ENCODE measurements at regions not wholly inside any gene's neighbourhood (a gene's known extent, or its start where the extent isn't known, plus 50 kb on each side); places are given as distances from the start of the nearest gene placed in this dataset.

DNA sequence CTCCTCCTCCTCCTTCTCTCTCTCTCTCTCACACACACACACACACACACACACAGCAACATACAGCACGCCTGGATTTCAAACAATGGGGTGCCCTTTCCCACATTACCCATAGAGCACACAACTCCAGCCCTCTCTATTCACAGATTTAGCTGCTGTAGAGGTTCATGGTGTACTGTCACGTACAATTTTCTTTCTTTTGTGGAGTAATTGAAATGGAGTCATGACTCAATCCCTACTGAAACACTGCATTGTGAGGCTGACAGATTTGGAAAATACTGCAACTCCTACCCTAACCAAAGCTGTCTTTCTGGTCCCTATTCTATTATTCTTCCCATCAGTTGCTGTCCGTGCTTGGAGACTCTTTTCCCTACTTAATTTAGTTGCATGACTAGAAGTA, 166.9 kb downstream of the EDN1 start:
- no peak for DNase-seq (ENCODE audit: low read depth)
- no peak overlapping the region for H3K9ac ChIP-seq (ENCODE audit: low read length)
- peaks cover 19% of the 10 kb centered on the region for H3K9me3 ChIP-seq (ENCODE audit: control insufficient read depth, low read length)
- H3K4me1 ChIP-seq (ENCODE audit: control insufficient read depth, insufficient read depth, low read length), result peaks cover 29% of the 10 kb centered on the region
- H3K27me3 ChIP-seq (replicated peaks; ENCODE audit: control insufficient read depth, insufficient read depth, low read length), result no peaks in the 10 kb centered on the region
- no peak overlapping the region for H3K4me3 ChIP-seq (ENCODE audit: low read length)
- no peaks in the 10 kb centered on the region for H3K36me3 ChIP-seq (ENCODE audit: control insufficient read depth, insufficient read depth, low read length, severe bottlenecking)

GRCh38 chr6:12458558-12458957, 168.4 kb downstream of the EDN1 start:
- Histone ChIP-seq H3K9ac (ENCODE audit: low read length) (no peak overlapping the region), H3K4me1 (ENCODE audit: control insufficient read depth, insufficient read depth, low read length) (peaks cover 29% of the 10 kb centered on the region), H3K27me3 (replicated peaks; ENCODE audit: control insufficient read depth, insufficient read depth, low read length) (no peaks in the 10 kb centered on the region), H3K36me3 (ENCODE audit: control insufficient read depth, insufficient read depth, low read length, severe bottlenecking) (no peaks in the 10 kb centered on the region), H3K9me3 (ENCODE audit: control insufficient read depth, low read length) (peaks cover 12% of the 10 kb centered on the region), H3K4me3 (ENCODE audit: low read length) (no peak overlapping the region)
- no peak for DNase-seq (ENCODE audit: low read depth)

DNA sequence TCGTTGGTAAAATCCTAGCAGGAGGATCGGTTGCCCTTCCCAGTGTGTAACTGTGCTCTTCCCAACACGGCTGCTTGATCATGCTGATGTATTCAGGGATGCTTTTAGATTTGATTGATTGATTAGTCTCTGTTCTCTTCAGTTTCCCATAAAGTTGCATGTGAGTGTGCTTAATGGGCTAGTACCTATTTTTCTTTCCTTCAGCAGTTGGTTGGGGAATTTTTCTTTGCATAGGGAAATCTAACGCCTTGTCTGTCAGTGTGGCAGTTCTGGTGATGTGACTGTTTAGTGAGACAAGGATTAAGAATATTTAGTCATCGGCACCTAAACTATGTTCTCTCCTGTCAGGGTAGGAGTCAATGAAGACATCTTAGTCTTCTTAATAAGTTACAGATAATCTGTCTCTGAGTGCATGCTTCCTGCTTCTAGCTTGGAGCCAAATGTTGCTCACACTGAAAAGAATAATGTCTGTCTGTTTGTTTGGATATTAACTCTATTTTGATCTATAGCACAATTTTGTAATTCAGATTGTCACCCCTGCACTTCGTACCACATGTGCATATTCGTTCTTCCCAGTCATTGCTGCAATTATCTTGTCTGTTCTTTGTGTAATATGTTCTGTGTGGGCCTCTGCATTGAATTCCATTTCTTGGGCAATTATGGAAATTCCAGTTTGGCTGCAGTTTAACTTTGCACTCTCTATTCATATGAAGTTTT, 169.9 kb downstream of the EDN1 start:
- Histone ChIP-seq H3K4me3 (ENCODE audit: low read length) (no peak overlapping the region), H3K9me3 (ENCODE audit: control insufficient read depth, low read length) (peaks cover 5% of the 10 kb centered on the region), H3K36me3 (ENCODE audit: control insufficient read depth, insufficient read depth, low read length, severe bottlenecking) (no peaks in the 10 kb centered on the region), H3K9ac (ENCODE audit: low read length) (no peak overlapping the region), H3K27me3 (replicated peaks; ENCODE audit: control insufficient read depth, insufficient read depth, low read length) (no peaks in the 10 kb centered on the region), H3K4me1 (ENCODE audit: control insufficient read depth, insufficient read depth, low read length) (peaks cover 29% of the 10 kb centered on the region)
- peak; percentile 52 for DNase-seq (ENCODE audit: low read depth)

DNA sequence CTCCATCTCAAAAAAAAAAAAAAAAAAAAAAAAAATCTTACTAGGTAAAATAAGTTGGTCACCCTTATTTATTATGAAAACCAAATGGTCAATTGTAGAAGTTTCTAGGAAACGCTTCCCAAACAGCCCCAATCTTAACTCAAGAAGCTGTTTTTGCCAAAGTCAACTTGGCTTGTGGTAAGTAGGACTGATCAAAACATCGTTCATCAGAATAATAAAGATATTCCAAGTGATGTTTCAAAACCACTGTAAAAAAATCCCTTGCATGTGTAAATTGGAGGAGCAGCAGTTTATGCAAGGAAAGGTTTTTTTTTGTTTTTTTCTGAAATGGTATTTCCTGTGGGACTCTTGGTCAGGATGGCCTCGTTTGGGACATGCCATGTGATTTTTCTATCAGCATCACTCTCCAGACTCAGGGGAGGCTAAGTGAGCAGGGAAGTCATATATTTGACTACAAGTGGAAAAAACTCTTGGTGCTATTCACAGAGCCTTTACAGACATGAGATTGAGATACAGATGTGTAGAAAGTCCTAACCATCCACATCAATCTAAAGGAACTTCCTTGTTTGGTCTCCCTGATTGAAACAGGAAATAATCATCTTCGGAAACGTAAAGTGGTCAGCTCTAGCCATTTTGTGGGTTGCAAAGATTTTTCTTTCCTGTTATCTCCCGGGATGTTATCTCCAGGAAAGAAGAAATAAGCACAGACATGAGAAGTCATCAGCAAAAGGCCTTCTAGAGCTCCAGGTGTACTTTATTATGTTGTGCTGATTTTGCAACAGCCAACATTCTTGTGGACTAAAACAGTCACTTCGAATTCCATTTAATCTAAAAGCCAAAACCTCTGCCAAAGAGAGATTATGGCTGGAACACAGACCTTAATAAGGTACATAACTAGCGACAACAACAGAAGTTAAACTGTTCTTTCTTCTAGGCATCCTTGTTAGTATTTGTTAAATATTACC, 177.8 kb downstream of the EDN1 start:
- H3K9ac ChIP-seq (ENCODE audit: low read length), result no peak overlapping the region
- H3K27me3 ChIP-seq (replicated peaks; ENCODE audit: control insufficient read depth, insufficient read depth, low read length), result no peaks in the 10 kb centered on the region
- H3K4me1 ChIP-seq (ENCODE audit: control insufficient read depth, insufficient read depth, low read length), result peaks cover 20% of the 10 kb centered on the region
- peaks cover 3% of the 10 kb centered on the region for H3K9me3 ChIP-seq (ENCODE audit: control insufficient read depth, low read length)
- peak; percentile 79 for DNase-seq (ENCODE audit: low read depth)
- H3K36me3 ChIP-seq (ENCODE audit: control insufficient read depth, insufficient read depth, low read length, severe bottlenecking), result no peaks in the 10 kb centered on the region
- H3K4me3 ChIP-seq (ENCODE audit: low read length), result no peak overlapping the region

- H3K9ac ChIP-seq (ENCODE audit: low read length), result no peak overlapping the region
- H3K9me3 ChIP-seq (ENCODE audit: control insufficient read depth, low read length), result no peaks in the 10 kb centered on the region
- H3K27me3 ChIP-seq (replicated peaks; ENCODE audit: control insufficient read depth, insufficient read depth, low read length), result no peaks in the 10 kb centered on the region
- DNase-seq (ENCODE audit: low read depth), result no peak
- peaks cover 31% of the 10 kb centered on the region for H3K4me1 ChIP-seq (ENCODE audit: control insufficient read depth, insufficient read depth, low read length)
- no peak overlapping the region for H3K4me3 ChIP-seq (ENCODE audit: low read length)
- no peaks in the 10 kb centered on the region for H3K36me3 ChIP-seq (ENCODE audit: control insufficient read depth, insufficient read depth, low read length, severe bottlenecking)
These were observed 182.5 kb downstream of the EDN1 start for GRCh38 chr6:12472601-12473038.

DNA sequence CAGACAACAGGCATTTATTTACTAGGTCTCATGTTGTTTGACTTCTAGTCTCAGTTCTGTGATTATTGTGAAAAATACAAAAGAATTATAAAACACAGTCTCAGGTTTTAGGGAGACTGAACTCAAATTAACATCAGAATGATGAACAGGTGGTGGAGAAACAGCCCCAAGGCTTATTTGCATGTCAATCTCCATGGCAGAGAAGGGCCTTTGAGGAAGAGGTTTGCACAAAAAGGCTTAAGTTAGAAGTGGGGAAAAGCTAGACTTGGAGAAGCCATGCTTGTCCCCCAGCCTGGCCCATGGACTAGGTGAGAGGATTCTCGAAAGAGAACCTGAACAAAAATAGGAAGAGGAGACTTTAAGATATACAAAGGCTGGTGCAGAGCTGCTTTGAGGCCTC, 183.3 kb downstream of the EDN1 start:
- no peak for DNase-seq (ENCODE audit: low read depth)
- Histone ChIP-seq H3K4me3 (ENCODE audit: low read length) (no peak overlapping the region), H3K9ac (ENCODE audit: low read length) (no peak overlapping the region), H3K36me3 (ENCODE audit: control insufficient read depth, insufficient read depth, low read length, severe bottlenecking) (no peaks in the 10 kb centered on the region), H3K9me3 (ENCODE audit: control insufficient read depth, low read length) (no peaks in the 10 kb centered on the region), H3K27me3 (replicated peaks; ENCODE audit: control insufficient read depth, insufficient read depth, low read length) (no peaks in the 10 kb centered on the region), H3K4me1 (ENCODE audit: control insufficient read depth, insufficient read depth, low read length) (peaks cover 24% of the 10 kb centered on the region)

GRCh38 chr6:12474167-12475140, 184.3 kb downstream of the EDN1 start:
- Histone ChIP-seq H3K27me3 (replicated peaks; ENCODE audit: control insufficient read depth, insufficient read depth, low read length) (no peaks in the 10 kb centered on the region), H3K9me3 (ENCODE audit: control insufficient read depth, low read length) (no peaks in the 10 kb centered on the region), H3K4me3 (ENCODE audit: low read length) (no peak overlapping the region), H3K4me1 (ENCODE audit: control insufficient read depth, insufficient read depth, low read length) (peaks cover 24% of the 10 kb centered on the region), H3K36me3 (ENCODE audit: control insufficient read depth, insufficient read depth, low read length, severe bottlenecking) (no peaks in the 10 kb centered on the region), H3K9ac (ENCODE audit: low read length) (no peak overlapping the region)
- DNase-seq (ENCODE audit: low read depth), result no peak

DNA sequence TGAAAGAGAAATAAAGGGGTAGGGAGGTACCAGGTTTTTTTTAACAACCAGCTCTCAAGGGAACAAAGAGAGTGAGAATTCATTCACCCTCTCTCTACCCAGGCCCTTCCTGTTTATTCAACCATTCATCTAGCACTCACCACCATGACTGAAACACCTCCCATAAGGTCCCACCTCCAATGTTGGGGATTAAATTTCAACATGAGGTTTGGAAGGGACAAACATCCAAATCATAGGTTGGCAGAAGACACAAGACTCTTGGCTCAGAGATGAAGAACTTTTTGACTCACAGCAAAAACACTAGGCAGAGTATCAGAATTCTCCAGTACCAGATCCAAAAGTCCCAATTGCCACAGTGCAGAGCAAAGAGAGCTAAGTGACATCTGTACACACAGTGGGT, 186.3 kb downstream of the EDN1 start:
- no peak for DNase-seq (ENCODE audit: low read depth)
- no peak overlapping the region for H3K4me3 ChIP-seq (ENCODE audit: low read length)
- no peaks in the 10 kb centered on the region for H3K36me3 ChIP-seq (ENCODE audit: control insufficient read depth, insufficient read depth, low read length, severe bottlenecking)
- peaks cover 24% of the 10 kb centered on the region for H3K4me1 ChIP-seq (ENCODE audit: control insufficient read depth, insufficient read depth, low read length)
- no peaks in the 10 kb centered on the region for H3K27me3 ChIP-seq (replicated peaks; ENCODE audit: control insufficient read depth, insufficient read depth, low read length)
- no peaks in the 10 kb centered on the region for H3K9me3 ChIP-seq (ENCODE audit: control insufficient read depth, low read length)
- H3K9ac ChIP-seq (ENCODE audit: low read length), result no peak overlapping the region

DNA sequence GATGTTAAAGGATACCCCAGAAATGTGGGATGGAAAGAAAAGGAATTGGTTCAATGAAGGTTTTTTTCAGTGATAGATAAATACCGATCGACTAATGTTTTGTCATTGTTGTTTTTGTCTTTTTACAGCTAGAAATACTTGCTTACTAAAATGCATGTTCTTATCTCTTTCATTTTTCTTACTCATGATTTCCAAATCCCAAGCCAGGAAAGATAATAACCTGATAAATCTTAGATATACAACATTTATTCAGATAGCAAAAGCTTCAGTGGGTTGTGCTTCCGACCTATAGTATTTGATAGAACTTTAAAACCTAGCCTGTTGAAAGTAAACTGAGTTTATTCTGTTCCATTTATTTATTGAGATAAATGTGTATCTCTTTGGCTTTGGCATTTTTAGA, 187.5 kb downstream of the EDN1 start:
- DNase-seq (ENCODE audit: low read depth), result no peak
- H3K4me3 ChIP-seq (ENCODE audit: low read length), result no peak overlapping the region

DNA sequence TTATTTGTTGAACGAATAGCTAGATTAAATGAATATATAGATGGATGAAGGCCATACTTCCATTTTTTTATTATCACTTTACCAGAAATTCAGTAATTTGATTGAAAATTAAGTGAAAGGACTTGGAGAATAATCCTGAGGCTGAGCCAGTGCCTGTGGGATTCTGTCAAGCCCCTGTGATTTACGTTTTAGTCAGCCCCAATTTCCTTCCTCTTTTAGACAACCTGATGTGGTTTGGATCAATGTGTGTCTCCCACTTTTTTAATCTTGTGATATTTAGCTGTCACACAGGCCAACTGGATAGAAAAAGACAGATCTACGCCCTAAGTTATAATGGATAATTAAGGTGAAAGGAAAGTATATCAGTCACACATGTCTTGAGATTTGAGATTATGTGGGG, 188.8 kb downstream of the EDN1 start:
- Histone ChIP-seq H3K36me3 (ENCODE audit: control insufficient read depth, insufficient read depth, low read length, severe bottlenecking) (no peaks in the 10 kb centered on the region), H3K4me3 (ENCODE audit: low read length) (no peak overlapping the region), H3K9ac (ENCODE audit: low read length) (no peak overlapping the region), H3K4me1 (ENCODE audit: control insufficient read depth, insufficient read depth, low read length) (peaks cover 19% of the 10 kb centered on the region), H3K9me3 (ENCODE audit: control insufficient read depth, low read length) (no peaks in the 10 kb centered on the region), H3K27me3 (replicated peaks; ENCODE audit: control insufficient read depth, insufficient read depth, low read length) (no peaks in the 10 kb centered on the region)
- no peak for DNase-seq (ENCODE audit: low read depth)

More for the DNA sequence above, 187.5 kb downstream of the EDN1 start:
- H3K9ac ChIP-seq (ENCODE audit: low read length), result no peak overlapping the region
- H3K9me3 ChIP-seq (ENCODE audit: control insufficient read depth, low read length), result no peaks in the 10 kb centered on the region
- no peaks in the 10 kb centered on the region for H3K27me3 ChIP-seq (replicated peaks; ENCODE audit: control insufficient read depth, insufficient read depth, low read length)
- H3K36me3 ChIP-seq (ENCODE audit: control insufficient read depth, insufficient read depth, low read length, severe bottlenecking), result no peaks in the 10 kb centered on the region
- peaks cover 13% of the 10 kb centered on the region for H3K4me1 ChIP-seq (ENCODE audit: control insufficient read depth, insufficient read depth, low read length)
